Panc1 (cell line): ENCODE measurements at regions not wholly inside any gene's neighbourhood (a gene's known extent, or its start where the extent isn't known, plus 50 kb on each side); places are given as distances from the start of the nearest gene placed in this dataset.

Source experiments
- ATAC-seq: fragments of 200-7000 bp; cut with Tn5 transposase; 2 replicates; pipeline ENCODE4 v1.9.1; 2020; ENCODE audit warnings: mild to moderate bottlenecking, moderate library complexity
- BruUV-seq: library from RNA; stranded (reverse); fragments of 400-500 nt; replicated peaks from 2 replicates; lab custom pipeline; 2021; lab: Mats Ljungman, UMichigan
- CTCF ChIA-PET: fragments of 300-600 bp; sonication (Branson Sonifier 250); formaldehyde crosslinking; loops from one replicate; lab custom pipeline; 2022; ENCODE audit warnings: antibody characterized with exemption; lab: Charles Lee
- POLR2A ChIA-PET: fragments of 300-600 bp; sonication (Branson Sonifier 250); formaldehyde crosslinking; loops from one replicate; lab custom pipeline; 2022; ENCODE audit warnings: antibody characterized with exemption; lab: Charles Lee
- DNase-seq: peaks from one replicate; pipeline ENCODE4 v3.0.0-alpha.2; 2010; ENCODE audit warnings: low read depth, low spot score
- H3K27ac ChIP-seq: 2 replicates; pipeline ENCODE4 v1.5.1; 2011; ENCODE audit warnings: mild to moderate bottlenecking, low read length, inconsistent platforms
- H3K27me3 ChIP-seq: fragments of 200-500 bp; sonication (Bioruptor generic); 2 replicates; pipeline ENCODE4 v1.6.0; 2014; ENCODE audit warnings: low read length, inconsistent platforms; ENCODE audit not compliant: control insufficient read depth, insufficient read depth
- H3K36me3 ChIP-seq: fragments of 200-500 bp; sonication (Bioruptor generic); 2 replicates; pipeline ENCODE4 v1.5.1; 2014; ENCODE audit warnings: inconsistent platforms, mild to moderate bottlenecking, low read length, moderate library complexity; ENCODE audit not compliant: control insufficient read depth, insufficient read depth
- H3K4me1 ChIP-seq: 2 replicates; pipeline ENCODE4 v1.5.1; 2011; ENCODE audit warnings: inconsistent platforms, mild to moderate bottlenecking, low read length, moderate library complexity; ENCODE audit not compliant: control insufficient read depth, insufficient read depth
- H3K4me3 ChIP-seq, 2 experiments: 2 replicates each; pipeline ENCODE4 v1.5.1; 2011 to 2012; ENCODE audit warnings: low read depth in 2 of 2, low read length in 2 of 2, mild to moderate bottlenecking in 2 of 2, inconsistent platforms in 1 of 2, moderate library complexity in 1 of 2
- H3K9me3 ChIP-seq: fragments of 200-500 bp; sonication (Bioruptor generic); 2 replicates; pipeline ENCODE4 v1.5.1; 2014; ENCODE audit warnings: low read depth, mild to moderate bottlenecking, inconsistent platforms, low read length, moderate library complexity; ENCODE audit not compliant: control insufficient read depth, insufficient read depth
- CTCF ChIP-seq: fragments of 450-650 bp; IDR thresholded peaks from 2 replicates; pipeline ENCODE4 v1.5.1; 2017; ENCODE audit warnings: mild to moderate bottlenecking
- POLR2AphosphoS5 ChIP-seq: IDR thresholded peaks from 2 replicates; pipeline ENCODE4 v1.6.1; 2012; ENCODE audit warnings: mild to moderate bottlenecking, low read depth, low read length, moderate library complexity
- REST ChIP-seq, 2 experiments: IDR thresholded peaks; 2 replicates each; pipeline ENCODE4 v1.6.1; 2011 to 2012; ENCODE audit warnings: low read depth in 2 of 2, control low read depth in 1 of 2, low read length in 1 of 2, mild to moderate bottlenecking in 1 of 2, moderate library complexity in 1 of 2; ENCODE audit not compliant: insufficient read depth in 1 of 2
- SIN3A ChIP-seq: IDR thresholded peaks from 2 replicates; pipeline ENCODE4 v1.6.1; 2012; ENCODE audit warnings: low read depth, mild to moderate bottlenecking, low read length, moderate library complexity, borderline replicate concordance; ENCODE audit not compliant: insufficient read depth
- TCF7L2 ChIP-seq: IDR thresholded peaks from 2 replicates; pipeline ENCODE4 v1.6.1; 2011; ENCODE audit warnings: mild to moderate bottlenecking, low read depth, low read length, inconsistent platforms
- in situ Hi-C: cut with HindIII; loops from 2 replicates; pipeline ENCODE4 v1.10.0; 2016; ENCODE audit warnings: low sequenced_read_pairs, low pct_unique_long_range_greater_than_20kb
- intact Hi-C: fragments of 100-400 bp; cut with micrococcal nuclease; formaldehyde crosslinking; loops from one replicate; pipeline ENCODE4 v1.10.0; 2022; ENCODE audit not compliant: unreplicated experiment

GRCh38 chr4:126821152-126821551 lies 811.6 kb upstream of the INTU start:
- DNase-seq (no peak), ATAC-seq (no peak)
- no peaks in the 10 kb centered on the region for H3K4me1 ChIP-seq
- no peaks in the 10 kb centered on the region for H3K9me3 ChIP-seq
- TF ChIP-seq SIN3A (no peak), POLR2AphosphoS5 (no peak), CTCF (no peak), TCF7L2 (no peak), REST (IDR thresholded peaks at IDR 0.05; ENCODE audit: insufficient read depth in 1 of 2, low read depth in 2 of 2, low read length in 1 of 2) (no peak)
- H3K27me3 ChIP-seq = no peaks in the 10 kb centered on the region
- no peak overlapping the region for H3K27ac ChIP-seq
- intact Hi-C loops = no loop called here
- no TSS peak for BruUV-seq
- H3K36me3 ChIP-seq = no peaks in the 10 kb centered on the region
- ChIA-PET POLR2A (interaction anchor here (0.6 kb wide), 1 partner anchor 9 kb away, joined by 3 read pairs; no protein-coding TSS in a partner anchor), CTCF (no interaction called here)
- no peak overlapping the region for H3K4me3 ChIP-seq
- in situ Hi-C loops = no loop called here

- in situ Hi-C loops (no loop called here), intact Hi-C loops (no loop called here)
- ChIA-PET CTCF (no interaction called here), POLR2A (no interaction called here)
- Histone ChIP-seq H3K36me3 (no peaks in the 10 kb centered on the region), H3K9me3 (no peaks in the 10 kb centered on the region), H3K27ac (no peak overlapping the region), H3K4me3 (no peak overlapping the region), H3K27me3 (no peaks in the 10 kb centered on the region), H3K4me1 (no peaks in the 10 kb centered on the region)
- DNase-seq (no peak), ATAC-seq (no peak)
- no peak for TF ChIP-seq POLR2AphosphoS5
- no peak for TF ChIP-seq SIN3A
- TF ChIP-seq TCF7L2 = no peak
- no peak for TF ChIP-seq REST (IDR thresholded peaks at IDR 0.05; ENCODE audit: insufficient read depth in 1 of 2, low read depth in 2 of 2, low read length in 1 of 2)
- no peak for TF ChIP-seq CTCF
- no TSS peak for BruUV-seq
These were observed 807.7 kb upstream of the INTU start for GRCh38 chr4:126825083-126825482.
